ENCODE measurements at regions not wholly inside any gene's neighbourhood (a gene's known extent, or its start where the extent isn't known, plus 50 kb on each side); places are given as distances from the start of the nearest gene placed in this dataset.

DNA sequence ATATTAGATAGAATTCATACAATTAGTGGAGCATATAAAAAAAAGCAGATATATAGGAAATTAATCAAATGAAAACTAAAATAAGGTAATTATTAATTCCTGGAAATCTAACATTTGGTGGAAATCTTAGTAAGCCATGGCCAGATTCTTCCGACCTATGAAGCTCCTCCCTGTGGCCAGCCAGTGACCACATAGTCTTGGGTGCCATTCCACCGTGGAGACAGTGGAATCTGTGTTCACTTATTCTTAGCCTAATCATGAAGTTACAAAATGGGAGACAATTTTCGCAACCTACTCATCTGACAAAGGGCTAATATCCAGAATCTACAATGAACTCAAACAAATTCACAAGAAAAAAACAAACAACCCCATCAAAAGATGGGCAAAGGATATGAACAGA lies 241.9 kb upstream of the FLRT2 start:
- no peak for DNase-seq (ENCODE audit: extremely low read depth, insufficient read length)
- H3K4me3 ChIP-seq (replicated peaks; ENCODE audit: low read depth, low read length) = no peak overlapping the region
- TF ChIP-seq, protein P1, sequence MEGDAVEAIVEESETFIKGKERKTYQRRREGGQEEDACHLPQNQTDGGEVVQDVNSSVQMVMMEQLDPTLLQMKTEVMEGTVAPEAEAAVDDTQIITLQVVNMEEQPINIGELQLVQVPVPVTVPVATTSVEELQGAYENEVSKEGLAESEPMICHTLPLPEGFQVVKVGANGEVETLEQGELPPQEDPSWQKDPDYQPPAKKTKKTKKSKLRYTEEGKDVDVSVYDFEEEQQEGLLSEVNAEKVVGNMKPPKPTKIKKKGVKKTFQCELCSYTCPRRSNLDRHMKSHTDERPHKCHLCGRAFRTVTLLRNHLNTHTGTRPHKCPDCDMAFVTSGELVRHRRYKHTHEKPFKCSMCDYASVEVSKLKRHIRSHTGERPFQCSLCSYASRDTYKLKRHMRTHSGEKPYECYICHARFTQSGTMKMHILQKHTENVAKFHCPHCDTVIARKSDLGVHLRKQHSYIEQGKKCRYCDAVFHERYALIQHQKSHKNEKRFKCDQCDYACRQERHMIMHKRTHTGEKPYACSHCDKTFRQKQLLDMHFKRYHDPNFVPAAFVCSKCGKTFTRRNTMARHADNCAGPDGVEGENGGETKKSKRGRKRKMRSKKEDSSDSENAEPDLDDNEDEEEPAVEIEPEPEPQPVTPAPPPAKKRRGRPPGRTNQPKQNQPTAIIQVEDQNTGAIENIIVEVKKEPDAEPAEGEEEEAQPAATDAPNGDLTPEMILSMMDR (IDR thresholded peaks at IDR 0.05; ENCODE audit: insufficient read depth, low read length, poor library complexity, severe bottlenecking) = no peak
- H3K27me3 ChIP-seq (replicated peaks; ENCODE audit: control insufficient read depth, insufficient read depth, low read length) = no peaks in the 10 kb centered on the region
- no peaks in the 10 kb centered on the region for H3K36me3 ChIP-seq (ENCODE audit: control insufficient read depth, insufficient read depth, low read length)

DNA sequence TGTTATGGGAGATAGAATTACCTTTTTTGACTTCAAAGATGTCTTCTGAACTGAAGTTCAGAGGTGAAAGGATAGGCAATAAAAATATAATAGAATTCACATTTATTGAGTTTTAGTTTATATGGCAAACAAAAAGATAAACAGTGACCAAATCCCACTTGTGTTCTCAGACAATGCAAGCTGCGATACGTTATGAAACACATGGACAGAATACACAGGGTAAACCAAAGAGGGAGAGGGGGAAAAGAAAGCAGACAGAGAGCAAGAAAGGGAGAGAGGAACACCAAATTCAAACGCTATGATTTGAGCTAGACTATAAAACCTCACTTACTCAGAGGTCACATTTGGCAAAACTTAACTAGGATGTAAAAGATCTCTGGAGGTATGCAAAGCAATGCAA lies 238.2 kb upstream of the FLRT2 start:
- no peak overlapping the region for H3K4me3 ChIP-seq (replicated peaks; ENCODE audit: low read depth, low read length)
- no peak for DNase-seq (ENCODE audit: extremely low read depth, insufficient read length)
- TF ChIP-seq, protein P1 (IDR thresholded peaks at IDR 0.05; ENCODE audit: insufficient read depth, low read length, poor library complexity, severe bottlenecking) = no peak
- H3K36me3 ChIP-seq (ENCODE audit: control insufficient read depth, insufficient read depth, low read length) = no peaks in the 10 kb centered on the region
- no peaks in the 10 kb centered on the region for H3K27me3 ChIP-seq (replicated peaks; ENCODE audit: control insufficient read depth, insufficient read depth, low read length)

DNA sequence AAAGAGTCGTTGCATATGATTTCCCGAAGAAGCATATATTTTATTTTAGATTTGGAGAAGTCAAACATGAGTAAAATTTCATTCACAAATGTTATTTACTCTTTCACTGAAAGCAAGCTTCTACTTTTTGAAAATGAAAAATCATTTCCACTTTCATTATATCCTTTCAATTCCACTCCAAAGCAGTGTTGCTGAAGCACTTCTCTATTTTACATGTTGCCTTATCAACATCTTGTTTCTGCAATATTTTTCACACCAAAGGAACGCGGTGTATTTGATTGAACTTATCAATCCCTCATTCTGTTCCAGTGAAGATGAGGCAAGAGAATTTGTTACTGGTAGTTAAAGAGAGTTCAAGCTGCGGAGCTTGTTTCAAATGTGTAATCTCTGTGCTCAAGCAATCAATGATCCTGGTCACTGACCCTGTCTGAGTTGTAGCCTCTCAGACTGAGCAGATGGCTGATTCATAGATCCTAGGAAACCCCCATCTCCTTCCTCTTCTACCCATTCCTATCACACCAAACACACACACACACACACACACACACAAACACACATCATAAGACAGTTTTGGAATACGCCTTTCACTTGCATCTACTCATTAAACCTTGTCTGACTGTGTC lies 236.2 kb upstream of the FLRT2 start:
- no peak for DNase-seq (ENCODE audit: extremely low read depth, insufficient read length)
- TF ChIP-seq, protein P1 (IDR thresholded peaks at IDR 0.05; ENCODE audit: insufficient read depth, low read length, poor library complexity, severe bottlenecking) = no peak
- H3K4me3 ChIP-seq (replicated peaks; ENCODE audit: low read depth, low read length) = no peak overlapping the region
- no peaks in the 10 kb centered on the region for H3K36me3 ChIP-seq (ENCODE audit: control insufficient read depth, insufficient read depth, low read length)
- H3K27me3 ChIP-seq (replicated peaks; ENCODE audit: control insufficient read depth, insufficient read depth, low read length) = no peaks in the 10 kb centered on the region

DNA sequence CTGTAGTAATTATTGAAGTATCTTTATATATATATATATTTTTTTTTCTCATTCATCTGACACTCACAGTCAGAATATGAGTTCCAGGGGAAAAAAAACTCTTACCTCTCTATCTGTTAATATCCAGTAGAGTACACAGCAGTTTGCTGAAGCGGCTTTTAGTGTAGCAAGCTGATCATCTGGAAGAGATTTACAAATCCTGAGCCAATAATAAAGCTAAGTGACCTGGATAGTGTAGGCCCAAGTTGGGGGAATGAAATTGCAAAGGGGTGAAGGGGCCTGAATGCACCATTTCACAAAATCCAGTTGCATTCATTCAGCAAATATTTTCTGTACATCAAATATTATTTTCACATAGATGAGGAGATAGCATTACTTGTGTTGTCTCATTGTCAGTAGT lies 234.6 kb upstream of the FLRT2 start:
- no peak for DNase-seq (ENCODE audit: extremely low read depth, insufficient read length)
- no peaks in the 10 kb centered on the region for H3K36me3 ChIP-seq (ENCODE audit: control insufficient read depth, insufficient read depth, low read length)

DNA sequence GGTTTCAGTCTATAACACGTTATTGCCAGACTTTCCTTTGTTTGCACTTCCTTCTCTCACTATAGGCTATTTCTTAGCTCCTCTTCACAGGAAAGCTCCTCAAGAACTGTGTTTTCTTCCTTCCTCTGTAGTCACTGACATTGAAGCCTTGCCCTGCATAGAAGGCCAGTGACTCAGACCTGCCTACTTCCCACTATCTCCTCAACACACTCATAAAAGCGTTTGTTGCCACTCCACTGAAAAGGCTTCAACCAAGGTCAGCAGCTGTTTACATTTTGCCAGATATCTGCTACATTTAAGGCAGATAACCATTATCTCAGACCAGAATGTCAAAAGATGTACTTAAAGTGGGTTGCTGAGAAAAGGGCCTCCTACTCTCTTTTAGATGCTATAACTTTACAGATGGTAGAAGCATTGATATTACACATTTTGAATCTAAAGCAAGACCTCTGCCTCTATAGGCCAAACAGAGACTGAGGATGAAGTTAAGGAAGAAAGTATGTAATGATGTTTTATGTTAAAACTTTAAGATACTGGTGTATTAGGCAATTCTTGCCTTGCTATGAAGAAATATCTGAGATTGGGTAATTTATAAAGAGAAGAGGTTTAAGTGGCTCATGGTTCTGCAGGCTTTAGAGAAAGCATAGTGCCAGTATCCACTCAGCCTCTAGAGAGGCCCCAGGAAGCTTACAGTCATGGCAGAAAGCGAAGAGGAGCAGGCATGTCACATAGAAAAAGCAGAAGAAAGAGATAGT lies 233.3 kb upstream of the FLRT2 start:
- DNase-seq (ENCODE audit: extremely low read depth, insufficient read length) = no peak
- Histone ChIP-seq H3K36me3 (ENCODE audit: control insufficient read depth, insufficient read depth, low read length) (no peaks in the 10 kb centered on the region), H3K27me3 (replicated peaks; ENCODE audit: control insufficient read depth, insufficient read depth, low read length) (no peaks in the 10 kb centered on the region), H3K4me3 (replicated peaks; ENCODE audit: low read depth, low read length) (no peak overlapping the region)
- TF ChIP-seq, protein P1 (IDR thresholded peaks at IDR 0.05; ENCODE audit: insufficient read depth, low read length, poor library complexity, severe bottlenecking) = no peak

More for the DNA sequence above, 234.6 kb upstream of the FLRT2 start:
- TF ChIP-seq, protein P1 (IDR thresholded peaks at IDR 0.05; ENCODE audit: insufficient read depth, low read length, poor library complexity, severe bottlenecking) = no peak
- Histone ChIP-seq H3K27me3 (replicated peaks; ENCODE audit: control insufficient read depth, insufficient read depth, low read length) (no peaks in the 10 kb centered on the region), H3K4me3 (replicated peaks; ENCODE audit: low read depth, low read length) (no peak overlapping the region)
